GM12872 (cell line): ENCODE measurements at regions not wholly inside any gene's neighbourhood (a gene's known extent, or its start where the extent isn't known, plus 50 kb on each side); places are given as distances from the start of the nearest gene placed in this dataset.

Experiments
- CTCF ChIP-seq: IDR thresholded peaks from 3 replicates; pipeline ENCODE4 v1.5.1; 2011; ENCODE audit warnings: low read depth, mild to moderate bottlenecking, low read length, moderate library complexity; ENCODE audit not compliant: insufficient read depth

GRCh38 chr16:52680993-52681392 lies 134.1 kb upstream of the TOX3 start:
- TF ChIP-seq CTCF, result no peak

- TF ChIP-seq CTCF, result no peak
These were observed 130.6 kb upstream of the TOX3 start for GRCh38 chr16:52677501-52677900.

DNA sequence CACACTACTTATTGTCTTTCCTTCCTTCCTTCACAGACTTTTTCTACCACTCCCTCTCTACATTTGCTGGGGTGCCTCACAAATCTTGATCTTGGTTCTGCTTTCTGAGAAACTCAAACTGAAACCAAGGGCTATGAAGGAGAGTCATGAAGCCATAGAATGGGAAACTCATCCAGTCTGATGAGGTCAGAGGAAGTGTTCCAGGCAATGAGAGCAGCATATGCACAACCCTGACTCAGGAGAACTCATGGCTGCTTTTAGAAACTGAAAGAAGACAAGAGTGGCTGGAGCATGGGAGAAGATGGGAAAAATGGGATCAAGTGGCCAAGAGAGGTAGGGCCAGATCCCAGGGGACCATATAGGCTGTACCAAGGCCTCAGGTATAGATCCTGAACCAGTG lies 130.0 kb upstream of the TOX3 start:
- TF ChIP-seq CTCF, result no peak

- TF ChIP-seq CTCF, result no peak
These were observed 124.6 kb upstream of the TOX3 start for GRCh38 chr16:52671590-52671989.

DNA sequence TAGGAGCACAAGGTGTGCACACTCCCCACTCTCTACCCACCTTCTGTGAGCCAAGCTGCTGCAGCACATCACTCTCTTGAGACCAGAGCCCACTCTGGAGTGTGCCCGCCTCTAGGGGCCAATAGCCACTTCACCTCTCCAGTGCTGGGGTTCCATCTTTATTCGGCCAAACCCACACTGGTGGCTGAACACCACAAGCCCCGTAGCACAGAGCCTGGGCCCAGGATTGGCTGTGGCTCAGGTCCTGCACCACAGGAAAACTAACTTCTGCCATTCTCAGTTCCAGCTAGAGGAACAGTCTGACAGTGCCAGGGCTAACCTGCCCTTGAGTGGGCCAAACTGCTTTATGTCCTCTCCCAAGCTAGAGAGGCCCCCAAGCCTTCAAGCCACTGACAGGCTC lies 111.0 kb upstream of the TOX3 start:
- TF ChIP-seq CTCF, result no peak

GRCh38 chr16:52652033-52652432 lies 105.1 kb upstream of the TOX3 start:
- no peak for TF ChIP-seq CTCF

DNA sequence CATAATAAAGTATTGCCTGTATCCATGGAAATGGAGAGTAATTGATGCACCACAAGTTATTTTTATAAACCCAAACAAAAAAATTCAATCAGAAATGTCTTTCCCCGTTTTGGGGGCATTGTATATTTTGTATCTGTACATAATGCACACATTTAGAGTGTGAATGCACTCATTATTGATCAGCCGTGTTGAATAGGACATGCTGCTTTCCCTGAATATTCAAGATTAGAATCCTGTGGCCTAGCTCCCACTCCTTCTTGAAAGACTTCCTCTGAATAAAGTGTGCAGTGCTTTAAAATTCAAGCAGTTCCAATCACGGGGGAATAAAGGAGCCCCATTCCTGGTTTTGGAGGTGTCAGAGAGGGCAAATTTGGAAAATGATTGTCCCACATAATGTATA lies 103.8 kb upstream of the TOX3 start:
- no peak for TF ChIP-seq CTCF

DNA sequence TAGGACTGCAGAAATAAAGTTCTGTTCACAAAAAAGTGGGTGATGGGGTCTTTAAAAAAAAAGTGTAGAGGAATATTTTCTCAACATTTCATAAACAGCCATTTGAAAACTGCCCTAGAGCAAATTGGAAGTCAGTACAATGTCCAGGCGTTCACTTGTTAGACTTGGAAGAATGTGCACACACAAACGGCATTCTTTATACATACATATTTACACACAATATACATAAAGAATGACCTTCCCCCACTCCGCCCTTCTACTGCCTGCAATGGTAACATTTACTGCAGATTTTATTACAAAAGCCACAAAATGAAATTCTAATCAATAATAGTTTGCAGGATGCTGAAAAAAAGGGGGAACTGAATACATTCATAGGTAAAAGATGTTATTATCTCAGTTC lies 103.4 kb upstream of the TOX3 start:
- TF ChIP-seq CTCF, result no peak
